ENCODE measurements at regions not wholly inside any gene's neighbourhood (a gene's known extent, or its start where the extent isn't known, plus 50 kb on each side); places are given as distances from the start of the nearest gene placed in this dataset.

DNA sequence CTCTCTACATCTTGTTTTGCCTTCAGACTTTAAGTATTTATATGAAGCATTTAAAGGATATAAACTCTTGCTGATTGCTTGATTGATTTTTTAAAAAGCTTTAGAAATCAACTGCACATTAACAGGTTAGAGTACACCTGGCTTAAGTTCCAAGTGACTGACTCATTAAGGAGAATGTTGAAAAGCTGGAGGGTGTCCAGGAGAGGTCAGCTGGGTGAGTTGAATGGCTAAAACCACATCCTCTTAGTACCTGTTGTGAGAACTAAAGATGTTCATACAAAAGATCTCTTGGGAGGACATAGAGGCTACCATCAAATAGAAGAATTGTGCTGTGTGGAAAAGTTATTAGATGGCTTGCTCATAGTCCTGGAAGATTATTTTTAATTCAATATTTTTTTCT is 206.8 kb downstream of the TXNL1 start:
- Histone ChIP-seq H2AFZ (ENCODE audit: insufficient read depth, low read depth, low read length, poor library complexity, severe bottlenecking) (no peak overlapping the region), H3K4me1 (ENCODE audit: control insufficient read depth in 1 of 2, insufficient read depth in 2 of 2, low read length in 2 of 2) (no peaks in the 10 kb centered on the region), H3K36me3 (replicated peaks in 1 of 2; ENCODE audit: control insufficient read depth in 1 of 2, insufficient read depth in 2 of 2, low read length in 2 of 2) (no peaks in the 10 kb centered on the region), H3K27ac (ENCODE audit: low read depth in 1 of 2, low read length in 2 of 2) (no peak overlapping the region), H3K4me2 (replicated peaks; ENCODE audit: extremely low read depth, low read length, poor library complexity, severe bottlenecking) (no peak overlapping the region), H3K27me3 (ENCODE audit: control insufficient read depth in 2 of 2, insufficient read depth in 2 of 2, low read length in 2 of 2) (no peaks in the 10 kb centered on the region), H3K9ac (ENCODE audit: insufficient read depth, low read length, poor library complexity, severe bottlenecking) (no peak overlapping the region), H3K79me2 (ENCODE audit: insufficient read depth, low read length) (no peaks in the 10 kb centered on the region), H3K9me3 (replicated peaks in 1 of 2; ENCODE audit: control insufficient read depth in 1 of 2, insufficient read depth in 1 of 2, low read length in 2 of 2) (peaks cover 0 to 11% of the 10 kb centered on the region in 2 donors), H4K20me1 (ENCODE audit: insufficient read depth, low read length) (no peaks in the 10 kb centered on the region), H3K4me3 (replicated peaks in 1 of 3; ENCODE audit: low read depth in 2 of 3, low read length in 3 of 3) (no peak overlapping the region)
- Mint-ChIP-seq H3K36me3 (peaks cover 0 to 3% of the 10 kb centered on the region in 2 donors), H3K27me3 (ENCODE audit: low read depth in 3 of 3) (peaks cover 0 to 4% (median 0%) of the 10 kb centered on the region in 3 donors), H3K27ac (no peak overlapping the region), H3K9me3 (peaks cover 20 to 32% (median 27%) of the 10 kb centered on the region in 7 donors), H3K4me1 (no peaks in the 10 kb centered on the region), H3K4me3 (no peak overlapping the region)
- intact Hi-C loops (cut with micrococcal nuclease) = no loop called here
- no peak for TF ChIP-seq CTCF (IDR thresholded peaks at IDR 0.05)
- no peak for DNase-seq

DNA sequence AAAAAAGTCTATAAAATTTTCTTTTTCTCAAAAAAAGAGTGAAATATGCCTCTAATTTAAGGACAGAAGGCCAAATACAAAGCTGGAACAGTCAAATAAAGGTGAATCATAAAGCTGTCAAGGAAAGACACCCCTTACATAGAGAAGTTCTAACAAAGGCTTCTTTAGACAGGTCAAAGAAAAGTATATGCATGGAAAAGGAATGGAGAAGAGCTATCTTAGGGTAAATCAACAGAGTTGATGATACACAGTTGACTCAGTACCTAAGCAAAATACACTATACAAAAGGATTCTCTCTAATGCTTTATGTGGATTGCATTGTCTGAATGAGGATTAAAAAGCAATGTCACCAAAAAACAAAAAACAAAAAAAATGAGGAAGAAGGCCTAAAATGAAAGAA is 214.8 kb downstream of the TXNL1 start:
- H3K27ac ChIP-seq (ENCODE audit: low read depth in 1 of 2, low read length in 2 of 2) = no peak overlapping the region
- Mint-ChIP-seq H3K27me3 (ENCODE audit: low read depth in 3 of 3) (peaks cover 0 to 2% (median 0%) of the 10 kb centered on the region in 3 donors), H3K36me3 (peaks cover 0 to 3% of the 10 kb centered on the region in 2 donors), H3K4me1 (no peaks in the 10 kb centered on the region), H3K4me3 (no peak overlapping the region), H3K9me3 (peaks cover 20 to 39% (median 32%) of the 10 kb centered on the region in 7 donors), H3K27ac (no peak overlapping the region)
- no peak for TF ChIP-seq CTCF (IDR thresholded peaks at IDR 0.05)
- H3K27me3 ChIP-seq (ENCODE audit: control insufficient read depth in 2 of 2, insufficient read depth in 2 of 2, low read length in 2 of 2) = no peaks in the 10 kb centered on the region
- no peak overlapping the region for H3K4me2 ChIP-seq (replicated peaks; ENCODE audit: extremely low read depth, low read length, poor library complexity, severe bottlenecking)
- H3K9ac ChIP-seq (ENCODE audit: insufficient read depth, low read length, poor library complexity, severe bottlenecking) = no peak overlapping the region
- H4K20me1 ChIP-seq (ENCODE audit: insufficient read depth, low read length) = no peaks in the 10 kb centered on the region
- H2AFZ ChIP-seq (ENCODE audit: insufficient read depth, low read depth, low read length, poor library complexity, severe bottlenecking) = no peak overlapping the region
- peaks cover 8 to 20% of the 10 kb centered on the region in 2 donors for H3K9me3 ChIP-seq (replicated peaks in 1 of 2; ENCODE audit: control insufficient read depth in 1 of 2, insufficient read depth in 1 of 2, low read length in 2 of 2)
- no peaks in the 10 kb centered on the region for H3K4me1 ChIP-seq (ENCODE audit: control insufficient read depth in 1 of 2, insufficient read depth in 2 of 2, low read length in 2 of 2)
- DNase-seq = no peak
- no peaks in the 10 kb centered on the region for H3K79me2 ChIP-seq (ENCODE audit: insufficient read depth, low read length)
- intact Hi-C loops (cut with micrococcal nuclease) = no loop called here
- no peaks in the 10 kb centered on the region for H3K36me3 ChIP-seq (replicated peaks in 1 of 2; ENCODE audit: control insufficient read depth in 1 of 2, insufficient read depth in 2 of 2, low read length in 2 of 2)
- H3K4me3 ChIP-seq (replicated peaks in 1 of 3; ENCODE audit: low read depth in 2 of 3, low read length in 3 of 3) = no peak overlapping the region
